Duodenal mucosa (tissue), 2 donors: ENCODE measurements at regions not wholly inside any gene's neighbourhood (a gene's known extent, or its start where the extent isn't known, plus 50 kb on each side); places are given as distances from the start of the nearest gene placed in this dataset.
"Not testable (repeated sequence)": the region's sequence is repeated elsewhere in the genome, so short reads cannot be mapped to it uniquely, and the experiment has no call there.

Experiments used
- H3K27ac ChIP-seq: one replicate; pipeline ENCODE4 v1.7.0; 2013; ENCODE audit warnings: low read depth, low read length
- H3K27me3 ChIP-seq, 2 donors: one replicate each; pipeline ENCODE4 v1.7.0; 2013; ENCODE audit warnings: low read length in 2 of 2, control low read depth in 1 of 2; ENCODE audit not compliant: insufficient read depth in 2 of 2, control insufficient read depth in 1 of 2
- H3K36me3 ChIP-seq, 2 donors: one replicate each; pipeline ENCODE4 v1.7.0; 2013; ENCODE audit warnings: low read length in 2 of 2, control low read depth in 1 of 2; ENCODE audit not compliant: insufficient read depth in 2 of 2, control insufficient read depth in 1 of 2
- H3K4me1 ChIP-seq, 2 donors: one replicate each; pipeline ENCODE4 v1.7.0; 2013; ENCODE audit warnings: low read length in 2 of 2, control low read depth in 1 of 2; ENCODE audit not compliant: insufficient read depth in 2 of 2, control insufficient read depth in 1 of 2
- H3K4me3 ChIP-seq, 2 donors: one replicate each; pipeline ENCODE4 v1.7.0; 2013; ENCODE audit warnings: low read length in 2 of 2, low read depth in 1 of 2
- H3K9ac ChIP-seq, 2 donors: one replicate each; pipeline ENCODE4 v1.7.0; 2013; ENCODE audit warnings: low read length in 2 of 2, low read depth in 1 of 2
- H3K9me3 ChIP-seq, 2 donors: one replicate each; pipeline ENCODE4 v1.7.0; 2013; ENCODE audit warnings: low read length in 2 of 2, control low read depth in 1 of 2; ENCODE audit not compliant: control insufficient read depth in 1 of 2

DNA sequence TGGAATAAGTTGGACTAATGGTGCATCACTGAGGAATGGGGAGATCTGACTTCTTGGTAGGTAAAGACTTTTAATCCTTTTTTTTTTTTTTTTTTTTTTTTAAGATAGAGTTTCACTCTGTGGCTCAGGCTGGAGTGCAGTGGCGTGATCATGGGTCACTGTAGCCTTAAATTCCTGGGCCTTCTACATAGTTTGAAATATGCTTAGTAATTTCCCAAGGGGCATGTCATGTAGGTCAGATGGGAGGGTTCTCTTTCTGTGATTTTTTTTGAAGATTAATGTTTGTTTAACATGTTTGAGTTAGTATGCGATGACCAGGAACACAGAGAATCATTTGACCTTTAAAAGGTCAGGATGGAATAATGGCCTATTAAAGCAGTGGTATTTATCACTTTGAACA lies 129.1 kb downstream of the S1PR1 start:
- Histone ChIP-seq H3K9ac (no peak overlapping the region), H3K4me3 (no peak overlapping the region), H3K27me3 (no peaks in the 10 kb centered on the region), H3K9me3 (no peaks in the 10 kb centered on the region), H3K36me3 (no peaks in the 10 kb centered on the region), H3K27ac (no peak overlapping the region), H3K4me1 (no peaks in the 10 kb centered on the region)

- Histone ChIP-seq H3K9me3 (no peaks in the 10 kb centered on the region), H3K36me3 (no peaks in the 10 kb centered on the region), H3K9ac (no peak overlapping the region), H3K4me3 (no peak overlapping the region), H3K4me1 (no peaks in the 10 kb centered on the region), H3K27me3 (no peaks in the 10 kb centered on the region), H3K27ac (no peak overlapping the region)
Measured at GRCh38 chr1:101366513-101367215, 129.8 kb downstream of the S1PR1 start.

DNA sequence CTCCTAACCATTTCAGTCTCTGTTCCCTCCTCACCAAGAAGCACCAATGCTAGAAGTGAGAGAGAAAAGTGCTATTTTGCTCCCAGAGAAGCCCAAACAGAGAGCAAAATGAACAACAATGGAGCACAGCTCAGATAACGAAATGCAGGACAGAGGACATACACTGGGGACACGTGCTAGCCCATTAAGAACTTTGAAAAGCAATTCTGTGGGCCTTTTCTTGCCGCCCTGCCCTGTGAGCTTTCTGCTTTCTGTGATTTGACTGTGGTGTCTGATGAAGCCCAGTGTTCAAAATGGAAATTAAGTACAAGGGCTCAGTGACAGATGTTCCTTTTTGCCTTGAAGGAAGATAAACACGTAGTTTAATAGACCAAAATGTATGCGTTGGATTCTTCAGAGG lies 130.8 kb downstream of the S1PR1 start:
- Histone ChIP-seq H3K4me1 (no peaks in the 10 kb centered on the region), H3K9me3 (no peaks in the 10 kb centered on the region), H3K36me3 (no peaks in the 10 kb centered on the region), H3K9ac (no peak overlapping the region), H3K27ac (no peak overlapping the region), H3K4me3 (no peak overlapping the region), H3K27me3 (no peaks in the 10 kb centered on the region)

- Histone ChIP-seq H3K9me3 (no peaks in the 10 kb centered on the region), H3K27me3 (no peaks in the 10 kb centered on the region), H3K4me3 (no peak overlapping the region), H3K4me1 (no peaks in the 10 kb centered on the region), H3K36me3 (no peaks in the 10 kb centered on the region), H3K9ac (no peak overlapping the region), H3K27ac (no peak overlapping the region)
Measured at GRCh38 chr1:101370488-101370887, 133.7 kb downstream of the S1PR1 start.

DNA sequence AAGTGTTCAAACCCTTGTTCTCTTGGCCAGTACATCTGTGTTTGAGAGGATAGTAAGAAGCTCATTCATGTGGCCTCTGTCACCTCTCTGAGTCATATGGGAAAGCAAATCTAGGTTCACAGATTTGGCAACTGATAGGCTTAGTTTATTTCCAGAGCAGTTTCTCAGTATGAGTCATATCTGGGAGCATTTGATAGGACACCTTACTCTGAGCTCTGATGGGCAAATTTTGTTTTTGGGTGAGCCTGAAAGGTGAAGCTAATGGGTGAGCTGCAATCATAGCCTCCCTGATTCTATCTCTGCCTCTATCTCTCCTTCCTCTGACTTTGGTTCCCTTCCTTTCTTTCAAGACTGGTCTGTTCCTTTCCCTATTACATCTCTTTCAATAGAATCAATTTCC lies 134.4 kb downstream of the S1PR1 start:
- H3K4me3 ChIP-seq = no peak overlapping the region
- no peaks in the 10 kb centered on the region for H3K27me3 ChIP-seq
- no peaks in the 10 kb centered on the region for H3K36me3 ChIP-seq
- H3K27ac ChIP-seq = no peak overlapping the region
- H3K9me3 ChIP-seq = no peaks in the 10 kb centered on the region
- H3K4me1 ChIP-seq = no peaks in the 10 kb centered on the region
- no peak overlapping the region for H3K9ac ChIP-seq

DNA sequence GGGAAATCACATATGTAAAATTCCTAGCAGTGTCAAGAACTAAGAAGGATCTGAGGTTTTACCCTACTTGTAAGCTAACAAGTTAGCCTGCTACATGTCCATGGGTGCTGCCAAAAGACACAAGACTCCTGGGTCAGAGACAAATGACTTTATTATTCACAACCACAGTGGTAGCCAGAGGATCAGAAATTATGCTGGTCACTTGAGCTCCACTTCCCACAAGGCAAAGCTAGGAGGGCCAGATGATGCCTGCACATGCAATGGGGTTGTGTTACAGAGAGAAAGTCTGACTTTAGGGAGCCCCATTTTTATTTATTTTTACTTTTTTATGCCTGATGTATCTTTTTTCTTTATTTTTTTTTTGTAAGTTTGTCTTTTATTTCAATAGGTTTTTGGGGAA lies 136.8 kb downstream of the S1PR1 start:
- no peaks in the 10 kb centered on the region for H3K4me1 ChIP-seq
- H3K36me3 ChIP-seq = no peaks in the 10 kb centered on the region
- no peak overlapping the region for H3K4me3 ChIP-seq
- H3K9ac ChIP-seq = no peak overlapping the region
- no peaks in the 10 kb centered on the region for H3K27me3 ChIP-seq
- H3K9me3 ChIP-seq = no peaks in the 10 kb centered on the region
- no peak overlapping the region for H3K27ac ChIP-seq

- H3K36me3 ChIP-seq, H3K27me3 ChIP-seq, H3K4me1 ChIP-seq, H3K27ac ChIP-seq, H3K4me3 ChIP-seq, H3K9me3 ChIP-seq, H3K9ac ChIP-seq: not testable (repeated sequence)
Measured at GRCh38 chr1:101375448-101375847, 138.6 kb downstream of the S1PR1 start.

DNA sequence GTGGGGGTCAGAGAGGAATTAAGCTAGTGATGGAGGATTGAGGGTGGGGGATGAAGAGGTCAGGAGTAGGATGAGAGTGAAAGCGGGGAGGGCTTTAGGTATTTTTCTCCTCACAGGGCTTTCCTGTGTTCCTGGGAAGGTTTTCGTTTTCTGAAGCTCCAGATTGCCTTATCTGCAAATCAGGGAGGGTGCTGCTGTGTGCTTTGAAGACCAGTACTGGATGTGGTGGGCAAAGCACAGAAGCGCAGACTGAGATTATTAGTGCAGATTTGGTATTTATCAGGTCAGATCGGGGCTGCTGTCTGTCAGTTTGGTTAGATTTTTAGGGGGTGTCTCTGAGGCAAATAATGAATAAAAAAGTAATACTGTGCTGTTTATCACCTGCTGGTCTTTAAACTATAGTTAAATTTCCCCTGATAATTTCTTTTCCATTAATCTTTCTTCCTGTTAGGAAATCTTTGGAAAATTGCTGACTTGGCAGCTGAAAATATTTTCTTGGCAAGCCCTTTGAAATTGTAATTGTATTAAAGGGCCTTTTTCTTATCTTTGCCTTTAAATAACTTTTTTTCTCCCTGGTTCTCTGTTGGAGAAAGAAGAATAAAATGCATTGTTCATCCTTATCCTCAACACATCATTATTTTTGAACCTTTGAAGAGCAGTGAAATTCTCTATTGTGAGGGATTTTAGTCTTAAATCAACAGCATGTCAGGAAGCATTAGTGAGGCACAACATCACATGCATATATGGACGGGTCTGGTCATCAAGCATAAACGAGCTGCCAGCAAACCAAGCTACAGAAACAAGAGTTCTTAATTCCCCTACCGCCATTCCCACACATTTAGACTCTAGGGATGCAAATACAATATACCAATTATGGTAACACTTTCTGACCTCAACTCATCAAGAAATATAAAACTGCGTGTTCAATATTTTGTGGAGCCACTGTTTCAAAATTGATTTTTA lies 139.6 kb downstream of the S1PR1 start:
- no peak overlapping the region for H3K4me3 ChIP-seq
- no peak overlapping the region for H3K9ac ChIP-seq
- H3K27me3 ChIP-seq = no peaks in the 10 kb centered on the region
- no peaks in the 10 kb centered on the region for H3K9me3 ChIP-seq
- no peaks in the 10 kb centered on the region for H3K36me3 ChIP-seq
- no peaks in the 10 kb centered on the region for H3K4me1 ChIP-seq
- H3K27ac ChIP-seq = no peak overlapping the region

DNA sequence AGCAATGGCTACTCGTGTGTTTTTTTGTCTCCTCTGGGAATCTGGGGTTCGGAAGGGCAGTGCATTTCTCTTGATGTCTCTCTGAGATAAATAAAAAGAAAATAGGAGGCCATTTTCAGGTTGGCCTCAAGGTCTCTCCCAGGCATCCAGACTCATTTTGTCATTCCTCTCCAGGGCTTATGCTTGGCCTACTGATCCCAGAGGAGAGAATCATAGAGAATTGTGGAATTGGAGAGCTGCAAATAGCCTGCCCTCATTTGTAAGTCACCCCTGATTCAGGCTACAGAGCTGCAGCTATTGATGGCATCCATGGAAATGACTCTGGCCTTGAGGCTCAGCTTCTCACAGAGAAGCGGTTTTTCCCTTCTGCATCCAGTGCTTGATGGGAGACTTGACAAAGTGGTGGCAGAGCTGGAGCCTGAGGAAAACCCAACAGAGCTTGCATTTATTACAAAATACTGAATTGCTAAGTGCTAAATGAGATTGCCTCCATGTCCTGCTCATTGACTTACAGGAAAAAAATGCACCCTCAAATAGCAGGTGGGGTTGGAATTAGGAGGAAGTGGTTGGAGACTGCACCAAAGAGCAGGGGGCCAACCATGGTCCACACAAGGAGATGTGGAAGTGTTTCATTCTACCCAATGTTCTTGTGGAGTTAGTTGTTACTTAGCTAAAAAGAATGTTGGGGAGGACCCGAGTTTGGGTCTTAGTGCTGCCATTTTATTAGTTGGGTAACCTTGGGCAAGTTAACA lies 140.4 kb downstream of the S1PR1 start:
- no peak overlapping the region for H3K4me3 ChIP-seq
- H3K27me3 ChIP-seq = no peaks in the 10 kb centered on the region
- no peaks in the 10 kb centered on the region for H3K36me3 ChIP-seq
- no peaks in the 10 kb centered on the region for H3K4me1 ChIP-seq
- no peak overlapping the region for H3K9ac ChIP-seq
- no peak overlapping the region for H3K27ac ChIP-seq
- H3K9me3 ChIP-seq = no peaks in the 10 kb centered on the region

DNA sequence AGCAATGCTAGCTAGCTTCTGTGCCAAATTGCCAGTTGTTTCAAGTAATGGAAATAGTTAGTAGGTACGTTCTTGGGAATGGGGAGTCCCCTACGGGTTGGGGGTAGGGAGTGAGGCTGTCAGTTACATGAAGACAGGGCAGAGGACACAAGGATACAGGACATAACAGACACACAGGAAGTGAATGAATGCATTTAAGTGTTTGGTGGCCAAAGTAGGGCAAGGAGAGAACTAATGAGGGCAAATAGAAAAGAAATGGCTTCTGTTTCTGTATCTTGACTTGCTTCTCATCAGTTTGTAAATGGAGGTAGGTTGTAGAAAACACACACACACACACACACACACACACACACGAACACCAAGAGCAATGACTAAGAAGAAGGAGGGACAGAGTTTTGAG lies 142.2 kb downstream of the S1PR1 start:
- no peaks in the 10 kb centered on the region for H3K27me3 ChIP-seq
- H3K4me1 ChIP-seq = no peaks in the 10 kb centered on the region
- H3K36me3 ChIP-seq = no peaks in the 10 kb centered on the region
- no peaks in the 10 kb centered on the region for H3K9me3 ChIP-seq
- H3K27ac ChIP-seq = no peak overlapping the region
- H3K4me3 ChIP-seq = no peak overlapping the region
- no peak overlapping the region for H3K9ac ChIP-seq
